GM18499 (cell line): ENCODE measurements at regions not wholly inside any gene's neighbourhood (a gene's known extent, or its start where the extent isn't known, plus 50 kb on each side); places are given as distances from the start of the nearest gene placed in this dataset.

Experiments
- ATAC-seq: cut with Tn5 transposase; IDR thresholded peaks from one replicate; pipeline ENCODE4 v1.9.1; 2021; ENCODE audit warnings: moderate number of reproducible peaks; ENCODE audit not compliant: insufficient read depth, unreplicated experiment

- no peak for ATAC-seq
Observed at GRCh38 chr5:165722401-165722800, 2217.0 kb downstream of the MAT2B start.

DNA sequence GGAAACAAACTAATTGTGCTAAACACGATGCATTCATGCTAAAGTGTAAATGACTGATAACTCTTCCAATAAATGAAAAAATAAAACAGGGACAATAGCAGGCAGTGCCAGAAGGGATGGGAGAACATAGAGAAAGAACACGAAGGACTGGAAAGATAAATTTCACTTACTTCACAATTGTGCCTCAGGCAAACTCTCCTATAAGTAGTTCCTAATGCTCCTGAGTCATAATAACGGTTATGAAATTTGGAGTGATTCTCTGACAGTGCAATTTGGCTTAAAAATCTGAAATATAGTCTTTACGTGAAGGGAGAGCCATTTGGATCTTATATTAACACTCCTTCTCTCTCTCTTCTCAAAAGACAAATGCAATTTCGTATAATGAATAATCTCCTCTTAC is 2218.5 kb downstream of the MAT2B start:
- no peak for ATAC-seq

GRCh38 chr5:165728425-165728824 is 2223.0 kb downstream of the MAT2B start:
- ATAC-seq, result no peak

DNA sequence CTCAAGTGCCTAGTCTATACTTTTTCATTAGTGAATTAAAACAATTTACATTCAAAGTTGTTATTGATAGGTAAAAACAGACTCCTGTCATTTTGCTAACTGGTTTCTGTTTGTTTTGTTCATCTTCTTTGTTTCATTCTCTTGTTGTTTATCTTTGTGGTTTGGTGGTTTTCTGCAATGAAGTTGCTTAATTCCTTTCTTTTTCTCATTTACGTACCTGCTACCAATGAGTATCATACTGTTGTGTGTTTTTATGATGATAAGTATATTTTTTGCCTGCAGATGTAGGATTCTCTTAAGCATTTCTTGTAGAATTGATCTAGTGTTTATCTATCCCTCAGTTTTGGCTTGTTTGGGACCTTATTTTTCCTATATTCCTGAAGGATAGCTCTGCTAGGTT is 2230.0 kb downstream of the MAT2B start:
- ATAC-seq, result no peak

DNA sequence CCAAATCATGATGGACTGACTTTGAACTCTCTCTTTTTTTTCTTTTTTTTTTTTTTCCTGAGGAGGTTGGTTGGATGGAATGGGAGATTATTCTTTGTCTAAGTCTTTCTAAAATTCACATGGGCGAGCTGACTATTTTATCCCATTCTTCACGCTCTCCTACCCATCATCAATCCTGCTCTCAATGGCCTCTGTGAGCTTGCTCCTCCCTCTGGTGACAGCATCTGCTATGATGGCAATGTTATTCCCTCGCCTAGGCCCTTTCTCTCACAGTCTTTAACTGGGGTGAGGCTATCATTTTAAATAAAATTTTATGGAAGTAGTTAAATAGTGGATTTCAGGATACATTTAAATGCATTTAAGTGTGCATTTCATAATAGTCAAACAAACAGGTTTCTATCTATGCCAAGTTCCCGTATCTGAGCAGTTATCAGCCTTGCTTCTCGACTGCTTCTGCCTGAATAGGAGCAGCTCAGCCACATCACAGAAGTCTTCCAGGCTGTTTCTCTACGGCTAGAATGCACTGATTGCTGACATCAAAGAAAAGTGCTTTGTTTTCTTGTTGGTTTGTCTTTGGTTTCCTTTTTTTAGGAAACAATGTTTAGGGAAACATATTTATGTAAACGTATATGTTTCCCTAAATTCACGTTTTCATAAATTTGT is 2233.8 kb downstream of the MAT2B start:
- ATAC-seq, result no peak

GRCh38 chr5:165757791-165758190 is 2252.4 kb downstream of the MAT2B start:
- no peak for ATAC-seq

- ATAC-seq, result no peak
Observed at GRCh38 chr5:165775111-165775510, 2269.7 kb downstream of the MAT2B start.

DNA sequence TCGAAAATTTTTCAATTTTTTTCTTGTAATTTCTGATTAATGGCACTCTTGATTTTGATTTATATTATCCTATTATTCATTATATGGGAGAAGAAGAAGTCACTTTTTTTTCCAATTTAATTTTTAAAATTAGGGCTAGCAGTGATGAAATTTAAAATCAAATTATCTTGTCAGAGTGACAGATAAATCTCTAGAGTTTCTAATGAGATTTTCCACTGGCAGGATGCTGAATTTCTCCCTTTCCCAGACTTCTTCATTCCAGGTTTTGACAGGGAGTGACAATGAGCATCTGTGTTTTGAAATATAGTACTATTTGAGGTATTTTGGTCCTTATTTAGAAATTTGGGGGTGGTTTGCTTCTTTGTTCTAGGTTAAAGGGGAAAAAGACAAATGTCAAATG is 2274.1 kb downstream of the MAT2B start:
- ATAC-seq, result no peak

DNA sequence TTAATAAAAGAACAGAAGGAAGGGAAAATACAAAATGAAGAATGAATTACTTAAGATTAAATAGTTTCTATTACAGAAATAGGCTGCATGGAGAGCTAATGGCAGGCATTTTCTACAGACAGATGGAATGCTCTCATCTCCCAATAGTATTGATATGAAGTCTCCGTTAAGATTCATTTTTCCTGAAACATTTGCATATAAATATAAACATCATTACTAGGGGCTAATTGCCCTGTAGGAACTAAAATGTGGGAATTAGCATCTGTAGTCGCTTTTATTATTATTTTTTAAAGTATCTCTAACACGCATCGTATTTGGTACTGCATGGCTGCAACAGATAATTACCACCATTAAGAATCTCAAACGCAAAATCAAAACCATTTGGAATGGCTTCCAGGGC is 2275.5 kb downstream of the MAT2B start:
- ATAC-seq, result no peak

- ATAC-seq, result no peak
Observed at GRCh38 chr5:165781738-165782137, 2276.3 kb downstream of the MAT2B start.

DNA sequence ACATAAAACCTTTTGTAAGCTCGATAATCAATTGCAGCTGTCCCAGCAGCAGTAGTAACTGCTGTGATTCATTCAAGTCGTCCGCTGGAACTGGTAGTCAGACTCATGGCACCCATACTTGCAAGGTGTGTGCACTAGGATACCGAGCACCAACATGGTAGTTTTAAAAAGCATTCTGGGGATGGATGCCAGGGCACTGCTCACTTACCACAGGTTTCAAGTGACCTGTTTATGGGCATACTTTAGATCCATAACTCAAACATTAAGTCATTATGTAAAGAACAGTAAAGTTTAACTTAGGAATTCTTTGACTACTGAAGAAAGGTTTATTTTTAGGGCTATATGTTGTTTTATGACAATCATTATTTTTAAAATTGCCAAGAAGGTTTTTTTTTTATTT is 2277.6 kb downstream of the MAT2B start:
- ATAC-seq, result no peak

GRCh38 chr5:165786073-165786472 is 2280.7 kb downstream of the MAT2B start:
- no peak for ATAC-seq

DNA sequence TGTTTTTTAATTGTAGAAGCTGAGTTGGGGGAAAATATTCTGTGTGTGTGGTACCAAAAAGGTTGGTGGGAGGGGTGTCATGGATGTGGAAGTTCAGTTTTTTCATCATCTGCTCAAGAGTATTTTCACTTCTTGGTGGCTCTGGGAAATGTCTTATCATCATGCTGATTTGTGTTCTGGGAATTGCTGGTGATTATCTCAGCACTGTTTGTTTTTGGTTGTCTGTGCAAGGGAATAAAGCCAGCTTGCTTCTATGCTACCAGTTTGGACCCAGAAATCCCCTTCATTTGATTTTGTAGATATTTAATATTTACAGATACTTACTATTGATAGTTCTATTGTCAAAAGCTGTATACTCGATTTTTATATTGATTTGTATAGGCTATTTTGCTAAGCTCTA is 2289.7 kb downstream of the MAT2B start:
- no peak for ATAC-seq

GRCh38 chr5:165805756-165806155 is 2300.3 kb downstream of the MAT2B start:
- no peak for ATAC-seq

DNA sequence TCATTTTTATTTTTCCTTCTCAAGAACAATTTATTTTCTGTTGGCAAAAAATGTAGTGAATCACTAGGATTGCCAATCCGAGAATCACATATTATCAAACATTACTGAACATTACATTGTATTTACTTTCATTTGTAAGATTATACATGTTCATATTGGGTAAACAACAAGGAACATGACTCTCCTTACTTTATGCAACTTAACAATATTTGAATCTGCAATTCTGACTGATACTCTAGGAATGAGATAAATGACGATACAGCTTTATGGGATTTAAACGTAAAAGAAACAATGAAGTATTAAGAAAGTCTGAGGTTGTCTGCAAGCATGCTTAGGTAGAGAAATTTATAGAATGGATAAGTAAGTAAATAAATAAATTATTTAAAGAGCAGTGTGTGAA is 2302.9 kb downstream of the MAT2B start:
- ATAC-seq, result no peak

GRCh38 chr5:165809914-165810313 is 2304.5 kb downstream of the MAT2B start:
- no peak for ATAC-seq

GRCh38 chr5:165829504-165829903 is 2324.1 kb downstream of the MAT2B start:
- ATAC-seq, result no peak

DNA sequence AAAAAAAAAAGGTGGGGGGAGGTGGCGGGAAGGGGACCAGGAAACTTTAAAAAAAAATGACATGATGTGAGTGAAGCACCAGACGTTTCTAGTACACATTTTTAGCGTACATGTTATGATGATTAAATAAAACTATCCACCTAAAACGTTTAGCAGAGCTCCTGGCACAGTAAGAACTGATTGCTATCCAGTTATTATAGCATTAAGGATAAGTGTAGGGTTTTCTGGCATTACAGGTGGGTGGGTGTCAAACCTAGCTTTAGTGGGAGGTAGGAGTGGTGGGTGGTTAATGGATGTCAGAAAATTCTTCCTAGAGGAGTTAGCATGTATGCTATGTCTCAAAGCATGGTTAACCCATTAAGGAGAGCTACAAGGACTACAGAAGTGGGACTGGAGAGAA is 2329.5 kb downstream of the MAT2B start:
- ATAC-seq, result no peak

DNA sequence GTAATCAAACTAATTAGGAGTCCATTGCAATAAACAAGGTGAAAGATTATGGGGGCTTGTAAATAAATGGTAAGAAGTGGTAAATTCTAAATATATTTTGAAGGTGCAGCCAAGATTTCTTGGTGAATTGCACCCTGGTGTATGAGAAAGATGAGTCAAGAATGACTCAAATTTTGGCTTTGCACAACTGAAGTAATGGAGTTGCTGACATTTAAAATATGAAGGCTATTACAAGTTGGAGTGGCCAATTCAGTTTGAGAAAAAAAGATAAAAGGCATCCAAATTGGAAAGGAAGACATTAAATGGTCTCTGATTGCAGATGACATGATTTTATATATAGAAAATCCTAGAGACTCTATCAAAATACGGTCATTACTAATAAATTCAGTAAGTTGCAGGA is 2330.6 kb downstream of the MAT2B start:
- ATAC-seq, result no peak

DNA sequence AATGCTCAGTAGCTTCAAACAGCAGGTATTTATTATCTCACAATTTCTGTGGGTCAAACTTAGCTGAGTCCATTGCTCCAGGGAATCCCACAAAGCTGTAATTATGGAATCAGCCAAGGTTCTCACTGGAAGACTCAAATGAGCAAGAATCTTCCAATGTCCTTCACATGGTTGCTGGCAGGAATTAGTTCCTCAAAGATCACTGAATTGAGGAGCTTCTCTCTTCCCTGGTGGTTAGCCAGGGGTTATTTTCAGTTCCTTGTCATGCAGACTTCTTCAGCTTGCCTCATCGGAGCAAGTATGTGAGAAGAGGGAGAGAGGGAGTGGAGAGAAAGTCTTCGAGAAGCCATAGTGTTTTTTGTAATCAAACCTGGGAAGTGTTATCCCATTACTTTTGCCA is 2331.9 kb downstream of the MAT2B start:
- ATAC-seq, result no peak

GRCh38 chr5:165844571-165844970 is 2339.2 kb downstream of the MAT2B start:
- no peak for ATAC-seq

DNA sequence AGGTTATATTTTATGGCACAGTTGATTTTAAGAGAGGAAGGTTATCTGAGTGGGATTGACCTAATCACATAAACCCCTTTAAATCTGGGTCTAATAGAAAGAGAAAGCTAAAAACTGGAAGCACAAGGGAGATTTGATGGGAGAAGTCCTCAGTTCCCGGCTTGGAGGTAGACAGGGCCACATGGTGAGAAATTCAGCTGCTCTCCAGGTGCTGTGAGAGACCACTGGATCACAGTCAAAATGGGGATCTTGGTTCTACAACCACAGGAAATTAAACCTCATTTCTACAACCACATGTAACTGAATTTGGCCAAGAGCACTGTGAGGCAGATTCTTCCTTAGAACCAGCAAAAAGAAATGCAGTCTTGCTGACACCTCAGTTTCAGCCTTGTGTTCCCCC is 2352.7 kb downstream of the MAT2B start:
- ATAC-seq, result no peak

GRCh38 chr5:165859251-165859650 is 2353.8 kb downstream of the MAT2B start:
- no peak for ATAC-seq
